ENCODE measurements at regions not wholly inside any gene's neighbourhood (a gene's known extent, or its start where the extent isn't known, plus 50 kb on each side); places are given as distances from the start of the nearest gene placed in this dataset.

- Mint-ChIP-seq H3K27ac (no peak overlapping the region), H3K36me3 (ENCODE audit: low read depth) (no peaks in the 10 kb centered on the region), H3K9me3 (no peaks in the 10 kb centered on the region), H3K4me3 (ENCODE audit: low read depth) (no peak overlapping the region), H3K4me1 (ENCODE audit: low read depth) (no peaks in the 10 kb centered on the region), H3K27me3 (ENCODE audit: low read depth) (no peaks in the 10 kb centered on the region)
- intact Hi-C loops (cut with micrococcal nuclease) = no loop called here
- DNase-seq (ENCODE audit: low spot score) = no peak
Observed at GRCh38 chr17:77307479-77308198, 166.9 kb downstream of the SEC14L1 start.

DNA sequence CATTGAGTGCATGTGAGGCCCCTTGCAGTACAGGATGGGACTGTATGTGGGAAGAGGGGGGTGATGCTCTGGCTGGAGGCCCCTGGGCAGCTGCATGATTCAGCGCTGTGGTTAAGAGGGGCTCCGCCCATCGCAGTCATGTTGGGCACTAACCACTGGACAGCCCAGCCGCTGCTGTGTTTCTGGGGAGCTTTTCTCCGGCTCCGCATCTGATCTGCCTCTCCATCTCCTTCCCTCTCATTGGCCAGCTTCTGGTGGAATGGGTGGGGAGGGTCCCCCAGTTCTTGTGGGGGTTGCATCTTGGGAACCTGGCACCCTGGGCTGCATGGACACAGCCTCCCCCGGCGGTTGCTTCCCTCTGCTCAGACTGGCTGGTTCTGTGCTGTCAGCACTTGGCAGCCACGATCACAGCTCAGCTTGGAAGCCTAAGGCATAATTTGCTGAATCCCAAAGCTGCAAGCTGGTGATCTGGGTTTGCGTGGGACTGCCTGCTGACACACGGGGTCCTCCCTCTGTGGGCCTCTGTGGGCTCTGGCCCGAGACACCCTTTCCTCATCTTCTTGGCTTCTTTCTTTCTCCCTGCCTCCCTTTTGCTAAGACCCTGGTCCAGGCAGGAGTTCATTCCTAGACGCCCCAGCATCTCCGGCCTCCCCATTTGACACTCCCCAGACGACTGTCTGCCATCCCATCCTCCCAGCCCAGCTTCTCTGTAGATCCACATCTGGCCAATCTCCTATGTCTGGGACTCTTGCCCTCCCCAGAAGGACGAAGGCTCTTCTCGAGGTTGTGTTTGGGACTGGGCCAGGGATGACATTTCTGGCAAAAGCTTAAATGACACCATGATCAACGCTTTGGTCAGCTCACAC lies 168.3 kb downstream of the SEC14L1 start:
- H3K4me1 Mint-ChIP-seq (ENCODE audit: low read depth) = no peaks in the 10 kb centered on the region
- no peak overlapping the region for H3K27ac Mint-ChIP-seq
- intact Hi-C loops (cut with micrococcal nuclease) = no loop called here
- H3K36me3 Mint-ChIP-seq (ENCODE audit: low read depth) = no peaks in the 10 kb centered on the region
- H3K27me3 Mint-ChIP-seq (ENCODE audit: low read depth) = no peaks in the 10 kb centered on the region
- no peaks in the 10 kb centered on the region for H3K9me3 Mint-ChIP-seq
- DNase-seq (ENCODE audit: low spot score) = no peak
- H3K4me3 Mint-ChIP-seq (ENCODE audit: low read depth) = no peak overlapping the region

DNA sequence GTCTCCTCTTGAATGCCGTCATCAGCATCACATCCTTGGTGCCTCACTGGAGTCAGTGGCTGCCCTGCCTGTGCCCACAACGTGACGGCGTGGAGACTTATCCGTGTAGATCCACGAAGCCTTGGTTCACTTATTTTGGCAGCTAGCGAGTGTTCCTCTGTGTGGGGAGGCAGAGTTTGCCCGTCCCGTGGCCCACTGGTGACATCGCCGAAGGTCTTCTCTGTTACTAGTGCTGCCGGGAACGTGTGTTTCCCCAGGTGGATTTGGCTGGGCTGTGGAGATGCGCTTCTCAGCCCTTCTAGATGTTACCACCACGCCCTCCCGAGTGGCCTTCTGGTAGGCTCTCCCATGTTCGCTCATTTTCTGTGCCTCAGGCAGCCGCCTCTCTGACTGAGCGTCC lies 169.6 kb downstream of the SEC14L1 start:
- no peak overlapping the region for H3K27ac Mint-ChIP-seq
- H3K36me3 Mint-ChIP-seq (ENCODE audit: low read depth) = no peaks in the 10 kb centered on the region
- H3K4me3 Mint-ChIP-seq (ENCODE audit: low read depth) = no peak overlapping the region
- intact Hi-C loops (cut with micrococcal nuclease) = no loop called here
- H3K4me1 Mint-ChIP-seq (ENCODE audit: low read depth) = no peaks in the 10 kb centered on the region
- H3K27me3 Mint-ChIP-seq (ENCODE audit: low read depth) = no peaks in the 10 kb centered on the region
- DNase-seq (ENCODE audit: low spot score) = no peak
- no peaks in the 10 kb centered on the region for H3K9me3 Mint-ChIP-seq

DNA sequence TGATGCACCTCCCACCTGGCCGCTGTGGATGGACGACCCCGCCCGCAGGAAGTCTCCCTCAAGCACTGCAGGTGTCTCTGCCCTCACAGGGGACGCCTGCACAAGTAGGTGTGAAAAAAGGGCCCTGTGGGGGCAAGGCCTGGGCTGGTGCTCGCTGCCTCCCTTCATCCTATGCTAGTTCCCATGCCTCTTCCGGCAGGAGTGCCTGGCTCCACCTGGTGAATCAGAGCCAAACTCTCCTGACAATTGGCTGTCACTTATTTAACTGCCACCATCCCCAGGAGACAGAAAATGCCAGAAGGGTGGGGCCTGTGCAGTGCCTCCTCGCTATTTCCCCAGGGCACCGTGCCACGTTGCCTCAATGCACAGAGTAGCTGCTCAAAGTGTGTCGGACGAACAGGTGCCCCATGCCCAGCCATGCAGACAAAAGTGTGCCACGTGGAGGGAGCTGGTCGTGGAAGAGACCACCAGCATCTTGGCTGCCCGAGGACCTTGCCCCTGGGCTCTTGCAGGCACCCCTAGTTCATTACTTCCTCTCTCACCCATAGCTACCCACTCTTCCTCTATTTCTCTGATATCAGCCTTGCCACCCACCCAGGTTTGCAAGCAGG lies 170.7 kb downstream of the SEC14L1 start:
- no peak overlapping the region for H3K27ac Mint-ChIP-seq
- no peaks in the 10 kb centered on the region for H3K4me1 Mint-ChIP-seq (ENCODE audit: low read depth)
- intact Hi-C loops (cut with micrococcal nuclease) = no loop called here
- H3K9me3 Mint-ChIP-seq = no peaks in the 10 kb centered on the region
- H3K27me3 Mint-ChIP-seq (ENCODE audit: low read depth) = no peaks in the 10 kb centered on the region
- DNase-seq (ENCODE audit: low spot score) = no peak
- no peak overlapping the region for H3K4me3 Mint-ChIP-seq (ENCODE audit: low read depth)
- H3K36me3 Mint-ChIP-seq (ENCODE audit: low read depth) = no peaks in the 10 kb centered on the region

DNA sequence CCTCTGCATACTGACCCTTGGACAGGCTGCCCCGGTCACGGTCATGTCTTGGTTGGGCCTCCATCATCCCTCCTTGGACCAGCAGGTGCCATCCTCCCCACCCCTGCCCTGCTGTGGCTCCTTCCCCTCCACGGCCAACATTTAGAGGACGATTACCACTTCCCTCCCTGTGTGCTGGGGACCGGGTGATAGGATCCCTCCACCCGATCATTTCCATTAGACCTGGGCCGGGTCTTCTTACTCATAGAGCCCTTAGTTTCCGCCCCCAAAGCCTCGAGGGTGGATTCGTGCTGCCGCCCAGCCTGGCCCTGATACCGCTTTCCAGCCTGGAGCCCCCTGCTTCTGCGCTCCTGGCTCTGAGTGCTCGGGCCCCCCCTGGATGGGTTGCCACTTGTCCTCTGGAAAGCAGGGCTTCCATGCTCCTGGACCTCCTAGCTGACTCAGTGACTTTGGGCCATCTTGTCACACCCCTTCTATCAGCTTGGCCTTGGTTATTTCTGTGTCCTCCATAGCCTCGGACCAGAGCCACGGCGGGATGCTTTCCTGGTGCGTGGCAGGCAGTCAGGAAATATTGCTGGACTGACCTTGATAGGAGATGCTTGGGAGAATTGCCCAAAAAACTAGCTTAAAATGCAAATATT lies 171.4 kb downstream of the SEC14L1 start:
- Mint-ChIP-seq H3K36me3 (ENCODE audit: low read depth) (no peaks in the 10 kb centered on the region), H3K9me3 (no peaks in the 10 kb centered on the region), H3K4me1 (ENCODE audit: low read depth) (no peaks in the 10 kb centered on the region), H3K27me3 (ENCODE audit: low read depth) (no peaks in the 10 kb centered on the region), H3K4me3 (ENCODE audit: low read depth) (no peak overlapping the region), H3K27ac (no peak overlapping the region)
- intact Hi-C loops (cut with micrococcal nuclease) = no loop called here
- no peak for DNase-seq (ENCODE audit: low spot score)

DNA sequence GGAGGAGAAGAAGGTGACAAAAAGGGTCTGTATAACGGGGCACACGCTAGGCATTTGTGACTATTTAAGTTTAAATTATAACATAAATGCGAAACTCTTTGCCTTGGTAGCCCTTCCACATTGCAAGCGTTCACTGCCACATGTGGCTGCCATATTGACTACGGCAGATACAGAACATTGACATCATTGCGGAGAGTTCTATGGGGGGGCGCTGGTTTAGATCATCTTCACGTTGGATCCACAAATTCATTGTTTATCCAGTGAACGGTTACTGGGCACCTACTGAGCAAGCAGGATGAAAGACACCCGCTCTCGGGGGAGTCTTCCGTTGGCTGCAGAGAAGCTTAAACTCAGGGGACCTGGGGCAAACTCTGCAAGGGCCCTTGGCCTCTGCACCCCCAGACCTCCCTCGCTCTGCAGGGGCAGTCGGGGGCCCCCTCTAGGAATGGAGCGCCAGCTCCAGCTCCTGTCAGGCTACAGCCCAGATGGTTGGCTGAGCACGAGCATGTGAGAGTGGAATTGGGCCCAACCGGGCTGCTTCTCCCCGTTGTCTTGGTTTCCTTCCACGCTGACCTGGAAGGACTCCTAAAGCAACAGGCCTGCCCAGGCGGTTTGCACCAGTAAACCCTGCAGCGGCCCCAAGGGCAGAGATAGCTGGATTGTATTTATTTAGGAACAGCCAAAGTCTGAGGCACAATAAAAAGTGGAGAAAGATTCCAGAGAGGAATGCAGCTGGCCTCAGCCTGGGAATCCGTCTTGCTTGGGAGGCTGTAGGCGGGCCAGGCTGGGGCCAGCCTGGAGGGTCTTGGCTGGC lies 172.2 kb downstream of the SEC14L1 start:
- no peaks in the 10 kb centered on the region for H3K27me3 Mint-ChIP-seq (ENCODE audit: low read depth)
- intact Hi-C loops (cut with micrococcal nuclease) = no loop called here
- no peak overlapping the region for H3K27ac Mint-ChIP-seq
- H3K9me3 Mint-ChIP-seq = no peaks in the 10 kb centered on the region
- no peaks in the 10 kb centered on the region for H3K36me3 Mint-ChIP-seq (ENCODE audit: low read depth)
- no peak overlapping the region for H3K4me3 Mint-ChIP-seq (ENCODE audit: low read depth)
- DNase-seq (ENCODE audit: low spot score) = no peak
- H3K4me1 Mint-ChIP-seq (ENCODE audit: low read depth) = no peaks in the 10 kb centered on the region

DNA sequence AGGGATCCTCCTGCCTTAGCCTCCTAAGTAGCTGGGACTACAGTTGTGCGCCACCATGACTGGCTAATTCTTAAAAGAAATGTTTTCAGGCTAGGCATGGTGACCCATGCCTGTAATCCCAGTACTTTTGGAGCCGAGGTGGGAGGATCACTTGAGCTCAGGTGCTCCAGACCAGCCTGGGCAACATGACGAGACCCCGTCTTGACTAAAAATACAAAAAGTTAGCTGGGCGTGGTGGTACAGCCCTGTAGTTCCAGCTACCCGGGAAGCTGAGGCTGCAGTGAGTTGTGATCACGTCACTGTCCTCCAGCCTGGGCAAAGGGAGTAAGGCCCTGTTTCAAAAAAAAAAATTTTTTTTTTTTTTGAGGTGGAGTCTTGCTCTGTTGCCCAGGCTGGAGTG lies 173.1 kb downstream of the SEC14L1 start:
- no peaks in the 10 kb centered on the region for H3K4me1 Mint-ChIP-seq (ENCODE audit: low read depth)
- no peaks in the 10 kb centered on the region for H3K36me3 Mint-ChIP-seq (ENCODE audit: low read depth)
- intact Hi-C loops (cut with micrococcal nuclease) = no loop called here
- H3K27ac Mint-ChIP-seq = no peak overlapping the region
- no peaks in the 10 kb centered on the region for H3K27me3 Mint-ChIP-seq (ENCODE audit: low read depth)
- no peak overlapping the region for H3K4me3 Mint-ChIP-seq (ENCODE audit: low read depth)
- no peak for DNase-seq (ENCODE audit: low spot score)
- no peaks in the 10 kb centered on the region for H3K9me3 Mint-ChIP-seq

DNA sequence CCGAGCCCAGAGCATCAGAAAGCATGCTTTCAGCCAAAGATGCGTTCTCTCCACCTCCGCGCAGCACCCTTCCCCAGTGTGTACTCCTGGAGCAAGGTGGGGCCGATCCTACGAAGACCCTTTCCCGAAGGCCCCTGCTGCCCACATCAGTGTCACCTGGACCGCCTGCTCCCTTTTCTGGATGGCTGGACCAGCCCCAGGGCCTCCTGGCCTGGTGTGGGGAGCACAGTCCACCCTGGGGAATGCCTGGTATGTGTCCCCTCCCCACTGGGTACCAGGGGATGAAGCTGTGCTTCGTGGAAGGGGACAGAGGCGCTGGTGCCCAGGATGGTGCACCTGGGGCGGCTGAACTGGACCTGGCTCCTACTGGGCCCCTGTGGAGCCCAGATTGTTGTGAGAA lies 173.8 kb downstream of the SEC14L1 start:
- Mint-ChIP-seq H3K4me1 (ENCODE audit: low read depth) (peaks cover 7% of the 10 kb centered on the region), H3K36me3 (ENCODE audit: low read depth) (no peaks in the 10 kb centered on the region), H3K4me3 (ENCODE audit: low read depth) (no peak overlapping the region), H3K27me3 (ENCODE audit: low read depth) (no peaks in the 10 kb centered on the region), H3K27ac (no peak overlapping the region), H3K9me3 (no peaks in the 10 kb centered on the region)
- intact Hi-C loops (cut with micrococcal nuclease) = no loop called here
- DNase-seq (ENCODE audit: low spot score) = no peak

DNA sequence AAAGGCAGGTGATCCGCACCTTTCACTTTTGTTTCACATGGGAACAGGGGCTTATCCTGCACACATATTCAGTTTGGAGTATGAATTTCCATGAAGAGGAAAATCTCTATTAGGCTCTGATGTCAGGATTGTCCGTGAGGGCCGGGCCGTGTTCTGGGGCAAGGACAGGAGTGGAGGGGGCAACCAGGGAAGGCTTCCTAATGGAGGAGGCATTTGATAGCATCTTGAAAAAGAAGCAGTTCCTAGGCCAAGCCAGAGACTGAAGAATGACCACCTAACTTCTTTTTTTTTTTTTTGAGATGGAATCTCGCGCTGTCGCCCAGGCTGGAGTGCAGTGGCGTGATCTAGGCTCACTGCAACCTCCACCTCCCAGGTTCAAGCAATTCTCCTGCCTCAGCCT lies 174.2 kb downstream of the SEC14L1 start:
- no peak overlapping the region for H3K27ac Mint-ChIP-seq
- H3K9me3 Mint-ChIP-seq = no peaks in the 10 kb centered on the region
- H3K27me3 Mint-ChIP-seq (ENCODE audit: low read depth) = no peaks in the 10 kb centered on the region
- DNase-seq (ENCODE audit: low spot score) = no peak
- H3K36me3 Mint-ChIP-seq (ENCODE audit: low read depth) = no peaks in the 10 kb centered on the region
- H3K4me1 Mint-ChIP-seq (ENCODE audit: low read depth) = peaks cover 8% of the 10 kb centered on the region
- intact Hi-C loops (cut with micrococcal nuclease) = loop anchor here (5.0 kb wide), 1 partner anchor 33 kb away; no protein-coding TSS in a partner anchor
- no peak overlapping the region for H3K4me3 Mint-ChIP-seq (ENCODE audit: low read depth)

DNA sequence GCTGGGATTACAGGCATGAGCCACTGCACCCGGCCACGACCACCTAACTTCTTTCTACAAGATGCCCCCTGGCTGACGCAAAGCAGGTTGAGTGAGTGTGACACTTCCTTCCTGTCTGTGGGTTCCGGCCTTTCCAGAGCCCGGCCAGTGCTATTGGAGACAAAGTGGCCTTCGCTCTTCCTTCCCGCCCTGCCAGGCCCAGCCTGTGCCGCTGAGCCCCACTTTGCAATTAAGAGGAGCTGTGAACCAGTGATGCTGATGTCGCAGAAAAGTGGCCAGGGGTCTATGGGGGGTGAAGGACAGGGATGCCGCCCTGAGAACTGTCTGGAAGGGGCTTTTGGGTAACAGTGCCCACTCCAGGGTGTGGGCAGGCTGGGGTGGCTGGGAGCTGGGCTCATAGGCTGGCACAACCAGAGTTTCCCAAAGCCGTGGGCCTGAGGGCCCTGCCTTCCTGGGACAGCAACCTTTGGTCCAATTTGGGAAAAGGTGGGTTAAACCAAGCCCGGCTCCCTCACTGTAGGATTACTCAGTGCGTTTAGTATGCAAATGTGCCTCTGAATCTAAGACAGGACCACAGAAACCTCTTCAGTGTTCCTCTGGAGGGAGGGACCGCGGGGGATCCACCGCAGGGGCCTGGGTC lies 174.9 kb downstream of the SEC14L1 start:
- H3K27ac Mint-ChIP-seq = no peak overlapping the region
- no peaks in the 10 kb centered on the region for H3K36me3 Mint-ChIP-seq (ENCODE audit: low read depth)
- no peaks in the 10 kb centered on the region for H3K9me3 Mint-ChIP-seq
- no peak overlapping the region for H3K4me3 Mint-ChIP-seq (ENCODE audit: low read depth)
- intact Hi-C loops (cut with micrococcal nuclease) = loop anchor here (5.0 kb wide), 1 partner anchor 33 kb away; no protein-coding TSS in a partner anchor
- peaks cover 12% of the 10 kb centered on the region for H3K4me1 Mint-ChIP-seq (ENCODE audit: low read depth)
- no peak for DNase-seq (ENCODE audit: low spot score)
- no peaks in the 10 kb centered on the region for H3K27me3 Mint-ChIP-seq (ENCODE audit: low read depth)

DNA sequence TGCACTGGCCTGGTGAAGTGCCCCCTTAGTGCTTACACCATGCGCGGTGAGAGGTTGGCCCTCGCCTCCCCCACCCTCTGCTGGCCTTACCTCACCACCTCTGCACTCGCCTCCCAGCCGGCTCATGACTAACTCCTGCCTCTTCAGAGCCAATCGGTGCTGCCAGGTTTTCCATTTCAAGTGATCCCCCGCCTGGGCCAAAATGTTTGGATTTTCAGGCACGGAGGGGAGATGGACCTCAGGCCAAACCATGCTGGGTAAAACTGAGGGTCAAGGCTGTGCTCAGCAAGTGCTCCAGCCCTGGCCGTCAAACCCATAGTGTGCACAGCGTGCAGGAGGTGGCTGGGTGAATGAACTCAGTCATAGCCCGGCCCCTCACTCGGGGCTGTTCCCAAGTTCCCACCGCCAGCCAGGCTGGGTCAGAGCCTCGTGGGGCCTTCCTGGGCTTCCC lies 175.4 kb downstream of the SEC14L1 start:
- H3K36me3 Mint-ChIP-seq (ENCODE audit: low read depth) = no peaks in the 10 kb centered on the region
- no peak overlapping the region for H3K27ac Mint-ChIP-seq
- no peaks in the 10 kb centered on the region for H3K9me3 Mint-ChIP-seq
- intact Hi-C loops (cut with micrococcal nuclease) = loop anchor here (5.0 kb wide), 1 partner anchor 34 kb away; no protein-coding TSS in a partner anchor
- H3K4me3 Mint-ChIP-seq (ENCODE audit: low read depth) = no peak overlapping the region
- peaks cover 13% of the 10 kb centered on the region for H3K4me1 Mint-ChIP-seq (ENCODE audit: low read depth)
- no peaks in the 10 kb centered on the region for H3K27me3 Mint-ChIP-seq (ENCODE audit: low read depth)
- no peak for DNase-seq (ENCODE audit: low spot score)

All from activated T-helper 2 cell treated with anti-CD3 and anti-CD28 coated beads, Interferon-gamma antibody, Interleukin-2, Interleukin-4, amounts not matched to agents 10 μg/mL and 5 μg/mL and 100 μg/mL, durations not matched to agents 14 hours and 24 hours and 36 hours (primary cell).